HG03095 (cell line): ENCODE measurements at regions not wholly inside any gene's neighbourhood (a gene's known extent, or its start where the extent isn't known, plus 50 kb on each side); places are given as distances from the start of the nearest gene placed in this dataset.

Experiments
- ATAC-seq: cut with Tn5 transposase; IDR thresholded peaks from one replicate; pipeline ENCODE4 v1.9.1; 2021; ENCODE audit warnings: moderate library complexity; ENCODE audit not compliant: unreplicated experiment

- no peak for ATAC-seq
Observed at GRCh38 chr6:78570044-78570443, 297.3 kb upstream of the IRAK1BP1 start.

GRCh38 chr6:78577585-78577984 lies 289.8 kb upstream of the IRAK1BP1 start:
- ATAC-seq, result no peak

- ATAC-seq, result no peak
Observed at GRCh38 chr6:78578430-78578829, 288.9 kb upstream of the IRAK1BP1 start.

- no peak for ATAC-seq
Observed at GRCh38 chr6:78580923-78581322, 286.4 kb upstream of the IRAK1BP1 start.

GRCh38 chr6:78583079-78583478 lies 284.3 kb upstream of the IRAK1BP1 start:
- no peak for ATAC-seq

DNA sequence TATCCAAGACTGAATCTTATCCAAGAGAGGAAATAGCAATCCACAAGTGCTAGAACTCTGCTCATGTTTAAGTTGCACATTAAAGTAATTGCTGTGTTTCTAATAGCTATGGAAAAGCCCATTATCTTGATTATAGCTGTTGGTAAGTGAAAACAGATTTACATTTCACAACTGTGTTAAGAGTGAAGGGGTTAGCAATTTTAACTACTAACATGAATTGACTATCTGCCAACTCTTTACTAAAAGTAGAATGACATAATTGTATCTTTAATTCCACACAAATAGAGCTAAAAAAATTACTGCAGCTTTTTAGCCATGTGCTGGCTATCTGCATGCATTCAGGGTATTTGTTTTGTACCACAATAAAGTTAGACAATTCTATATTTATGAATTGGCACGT lies 277.9 kb upstream of the IRAK1BP1 start:
- no peak for ATAC-seq

- no peak for ATAC-seq
Observed at GRCh38 chr6:78593898-78594667, 273.3 kb upstream of the IRAK1BP1 start.

DNA sequence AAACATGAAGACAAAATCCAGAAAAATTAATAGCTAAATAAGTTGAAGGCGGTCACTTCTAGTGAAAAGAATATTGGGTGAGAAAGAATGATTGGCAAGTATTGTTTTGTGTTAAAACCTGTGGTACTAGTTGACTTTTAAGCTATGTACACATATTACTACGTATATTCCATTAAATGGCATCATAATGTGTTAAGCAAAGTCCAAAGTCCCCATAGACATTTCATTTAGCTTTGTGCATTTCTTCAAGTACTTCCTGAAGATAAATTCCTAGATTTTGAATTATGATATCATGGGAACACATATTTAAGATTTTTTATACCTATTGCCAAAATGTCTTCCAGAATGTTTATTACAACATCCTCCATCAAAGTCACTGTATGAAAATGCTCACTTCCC lies 272.7 kb upstream of the IRAK1BP1 start:
- no peak for ATAC-seq

DNA sequence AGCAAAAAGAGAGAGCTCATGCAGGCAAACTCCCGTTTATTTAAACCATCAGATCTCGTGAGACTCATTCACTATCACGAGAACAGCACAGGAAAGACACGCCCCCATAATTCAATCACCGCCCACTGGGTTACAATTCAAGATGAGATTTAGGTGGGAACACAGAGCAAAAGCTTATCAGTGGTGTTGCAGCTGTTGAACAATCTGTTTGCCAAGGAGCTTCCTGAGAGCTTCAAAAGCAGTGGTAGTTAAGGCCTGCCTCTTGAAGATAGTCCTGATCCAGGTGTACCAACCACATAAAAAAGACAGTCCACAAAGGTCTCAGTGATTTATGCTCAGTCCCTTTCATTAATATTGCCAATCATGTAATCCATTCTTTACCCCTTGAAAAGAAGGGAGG lies 269.4 kb upstream of the IRAK1BP1 start:
- ATAC-seq, result no peak

DNA sequence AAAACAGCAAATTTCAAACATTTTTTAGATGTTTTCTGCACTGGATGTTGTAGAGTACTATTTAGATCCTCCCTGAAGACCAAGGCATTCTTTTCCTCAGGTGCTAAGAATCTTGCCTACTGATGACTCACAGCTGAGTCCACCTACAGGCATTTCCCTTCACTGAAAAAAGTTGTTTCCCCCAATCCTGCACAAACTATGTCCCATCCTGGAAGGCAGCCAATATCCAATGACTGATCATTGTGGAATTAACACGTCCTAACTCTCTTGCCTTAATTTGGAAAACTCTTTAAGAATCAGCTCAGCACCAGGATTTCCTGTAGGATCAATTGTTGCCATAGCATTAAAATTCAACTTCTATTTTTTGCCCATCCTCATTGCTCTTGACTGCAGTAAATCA lies 268.4 kb upstream of the IRAK1BP1 start:
- no peak for ATAC-seq

- ATAC-seq, result no peak
Observed at GRCh38 chr6:78599526-78599925, 267.8 kb upstream of the IRAK1BP1 start.

DNA sequence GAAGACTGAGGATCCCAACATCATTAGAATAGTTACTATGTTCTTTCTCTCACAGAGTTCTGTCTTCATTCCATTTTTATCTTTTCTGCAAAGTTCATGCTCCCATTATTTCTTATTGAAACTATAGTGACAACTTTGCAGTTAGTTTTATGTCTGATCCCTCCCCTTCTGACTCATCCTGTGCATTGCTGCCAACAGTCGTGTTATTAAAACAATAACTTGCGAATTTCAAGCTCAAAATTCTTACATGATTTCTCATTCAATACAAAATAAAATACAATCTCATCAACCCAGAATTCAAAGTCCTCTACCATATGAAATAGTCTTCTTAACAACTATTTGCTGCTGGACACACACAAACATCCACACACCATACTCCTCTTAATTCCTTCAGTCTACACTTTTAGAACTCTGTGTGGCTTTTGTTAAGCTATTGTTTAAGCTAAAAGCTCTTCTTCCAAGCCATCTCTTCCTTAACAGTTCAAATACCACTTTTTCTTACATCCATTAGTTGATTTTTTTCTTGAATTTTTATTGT lies 261.4 kb upstream of the IRAK1BP1 start:
- ATAC-seq, result no peak

- no peak for ATAC-seq
Observed at GRCh38 chr6:78607189-78607588, 260.2 kb upstream of the IRAK1BP1 start.

DNA sequence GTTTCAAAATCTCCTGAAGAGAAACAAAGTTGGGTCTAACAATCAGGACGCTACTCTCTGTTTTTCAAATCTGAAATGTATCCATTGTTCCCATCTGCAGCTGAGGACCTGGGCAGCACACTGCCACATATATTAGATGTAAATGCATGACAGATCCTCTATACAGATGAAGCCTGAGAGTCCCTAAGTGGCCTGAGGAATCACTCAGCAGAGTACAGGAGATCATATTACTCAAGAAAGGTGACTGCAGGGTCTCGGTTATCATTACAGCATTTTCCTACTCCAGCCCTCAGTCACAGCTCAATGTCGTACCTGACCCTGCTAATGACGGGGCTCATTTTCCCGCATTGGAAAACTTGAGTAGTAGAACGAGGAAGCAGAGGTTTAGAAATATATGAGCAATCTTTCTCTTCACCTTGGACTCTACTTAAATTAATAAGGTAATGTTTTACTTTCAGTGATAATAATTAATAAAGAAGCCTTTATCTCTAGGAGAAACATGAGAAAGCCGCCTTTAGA lies 256.2 kb upstream of the IRAK1BP1 start:
- no peak for ATAC-seq

DNA sequence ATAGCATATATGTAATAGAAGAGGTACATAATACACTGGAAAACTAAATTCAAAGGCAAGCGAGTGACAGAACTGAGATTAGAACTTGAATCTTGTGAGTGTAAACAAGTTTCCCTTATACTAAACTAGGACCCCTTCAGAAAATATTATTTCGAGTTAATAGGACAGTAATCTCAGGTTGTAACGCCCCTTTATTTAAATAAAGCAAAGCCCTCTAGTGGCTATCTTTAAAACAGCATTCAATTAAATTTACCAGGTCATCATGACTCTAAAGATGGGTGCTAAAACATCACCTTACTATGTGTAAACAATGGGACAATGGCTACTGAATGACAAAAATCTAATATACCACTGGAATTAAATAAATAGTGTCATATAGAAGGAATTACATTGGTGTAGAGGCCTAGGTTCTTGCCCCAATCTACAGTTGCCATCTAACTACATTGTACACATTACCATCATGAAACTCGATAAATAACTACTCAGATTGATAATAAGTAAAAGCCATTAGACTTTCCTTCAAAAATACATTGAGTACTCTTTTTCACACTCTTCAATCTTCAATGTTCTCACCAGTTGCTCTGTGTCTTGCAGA lies 255.4 kb upstream of the IRAK1BP1 start:
- ATAC-seq, result no peak

GRCh38 chr6:78614961-78615360 lies 252.4 kb upstream of the IRAK1BP1 start:
- peak; percentile 41 for ATAC-seq

DNA sequence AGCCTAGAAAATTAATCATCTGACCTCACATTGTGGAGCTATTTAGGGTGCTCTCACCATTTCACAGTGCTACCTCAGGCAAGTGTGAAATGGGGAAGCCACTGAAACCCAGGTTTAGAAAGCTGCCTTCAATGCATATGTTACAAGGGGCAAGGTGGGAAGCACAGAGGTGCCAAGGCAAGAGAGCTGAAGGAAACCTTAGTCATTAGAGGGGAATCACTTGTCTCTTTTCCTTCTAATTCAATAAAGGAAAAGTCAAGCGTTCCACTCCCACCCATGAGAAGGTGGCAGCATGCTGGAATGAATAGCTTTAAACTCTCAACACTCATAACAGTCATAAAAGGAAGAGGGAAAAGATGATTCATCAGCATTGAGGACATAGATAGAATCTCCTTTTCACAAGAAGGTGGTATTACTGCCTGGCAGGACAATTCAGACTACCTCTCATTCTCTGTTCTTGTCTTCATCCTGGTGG lies 251.9 kb upstream of the IRAK1BP1 start:
- peak; percentile 75 for ATAC-seq

DNA sequence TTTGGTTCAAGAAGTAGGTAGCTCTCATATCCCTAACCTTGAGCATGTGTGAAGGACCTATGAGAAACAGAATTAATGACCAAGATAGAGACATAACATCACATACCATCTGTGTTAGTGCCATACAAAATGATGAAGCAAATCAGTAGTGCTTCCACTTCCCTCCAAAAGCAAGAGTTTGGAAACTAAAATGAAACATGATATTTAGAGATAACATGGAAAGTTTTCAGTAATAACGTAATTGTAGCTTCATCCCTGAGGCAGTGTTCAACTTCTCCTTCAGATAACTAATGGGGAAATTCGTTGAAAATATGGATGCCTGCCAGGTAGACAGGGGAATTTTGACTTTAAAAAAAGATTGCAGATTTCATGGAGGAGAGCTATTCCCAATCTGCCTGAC lies 248.4 kb upstream of the IRAK1BP1 start:
- no peak for ATAC-seq

GRCh38 chr6:78623554-78623953 lies 243.8 kb upstream of the IRAK1BP1 start:
- no peak for ATAC-seq

- ATAC-seq, result no peak
Observed at GRCh38 chr6:78629154-78629721, 238.1 kb upstream of the IRAK1BP1 start.

GRCh38 chr6:78629836-78630235 lies 237.5 kb upstream of the IRAK1BP1 start:
- ATAC-seq, result no peak

GRCh38 chr6:78631976-78632375 lies 235.4 kb upstream of the IRAK1BP1 start:
- no peak for ATAC-seq
